ENCODE measurements at regions not wholly inside any gene's neighbourhood (a gene's known extent, or its start where the extent isn't known, plus 50 kb on each side); places are given as distances from the start of the nearest gene placed in this dataset.

GRCh38 chr16:26647870-26648269 lies 418.9 kb upstream of the C16orf82 start:
- H3K27me3 Mint-ChIP-seq (ENCODE audit: insufficient read depth, unreplicated experiment), result no peaks in the 10 kb centered on the region
- no peaks in the 10 kb centered on the region for H3K36me3 Mint-ChIP-seq (ENCODE audit: insufficient read depth, unreplicated experiment)
- no peak overlapping the region for H3K4me3 Mint-ChIP-seq (ENCODE audit: unreplicated experiment)
- H3K4me1 Mint-ChIP-seq (ENCODE audit: insufficient read depth, unreplicated experiment), result no peaks in the 10 kb centered on the region
- no peak overlapping the region for H3K27ac Mint-ChIP-seq (ENCODE audit: low read depth, unreplicated experiment)
- no peak for DNase-seq (ENCODE audit: unreplicated experiment)
- no TSS peak for BruUV-seq (replicated peaks)
- peaks cover 37% of the 10 kb centered on the region for H3K9me3 Mint-ChIP-seq (ENCODE audit: unreplicated experiment)
- ChIA-PET POLR2A (no interaction called here), CTCF (no interaction called here)
- intact Hi-C loops (cut with micrococcal nuclease), result no loop called here
- TF ChIP-seq CTCF (IDR thresholded peaks at IDR 0.05; ENCODE audit: unreplicated experiment), result no peak

- DNase-seq (ENCODE audit: unreplicated experiment), result no peak
- no peaks in the 10 kb centered on the region for H3K36me3 Mint-ChIP-seq (ENCODE audit: insufficient read depth, unreplicated experiment)
- H3K27me3 Mint-ChIP-seq (ENCODE audit: insufficient read depth, unreplicated experiment), result no peaks in the 10 kb centered on the region
- no peak overlapping the region for H3K27ac Mint-ChIP-seq (ENCODE audit: low read depth, unreplicated experiment)
- no peaks in the 10 kb centered on the region for H3K4me1 Mint-ChIP-seq (ENCODE audit: insufficient read depth, unreplicated experiment)
- ChIA-PET POLR2A (no interaction called here), CTCF (no interaction called here)
- H3K9me3 Mint-ChIP-seq (ENCODE audit: unreplicated experiment), result peaks cover 28% of the 10 kb centered on the region
- BruUV-seq (replicated peaks), result no TSS peak
- intact Hi-C loops (cut with micrococcal nuclease), result no loop called here
- H3K4me3 Mint-ChIP-seq (ENCODE audit: unreplicated experiment), result no peak overlapping the region
- no peak for TF ChIP-seq CTCF (IDR thresholded peaks at IDR 0.05; ENCODE audit: unreplicated experiment)
Measured at GRCh38 chr16:26648851-26649250, 417.9 kb upstream of the C16orf82 start.

GRCh38 chr16:26649381-26650045 lies 417.2 kb upstream of the C16orf82 start:
- ChIA-PET POLR2A (no interaction called here), CTCF (no interaction called here)
- H3K27ac Mint-ChIP-seq (ENCODE audit: low read depth, unreplicated experiment), result no peak overlapping the region
- no peaks in the 10 kb centered on the region for H3K4me1 Mint-ChIP-seq (ENCODE audit: insufficient read depth, unreplicated experiment)
- no peak overlapping the region for H3K4me3 Mint-ChIP-seq (ENCODE audit: unreplicated experiment)
- no peaks in the 10 kb centered on the region for H3K36me3 Mint-ChIP-seq (ENCODE audit: insufficient read depth, unreplicated experiment)
- H3K27me3 Mint-ChIP-seq (ENCODE audit: insufficient read depth, unreplicated experiment), result no peaks in the 10 kb centered on the region
- no peak for DNase-seq (ENCODE audit: unreplicated experiment)
- H3K9me3 Mint-ChIP-seq (ENCODE audit: unreplicated experiment), result peaks cover 24% of the 10 kb centered on the region
- intact Hi-C loops (cut with micrococcal nuclease), result no loop called here
- no peak for TF ChIP-seq CTCF (IDR thresholded peaks at IDR 0.05; ENCODE audit: unreplicated experiment)
- no TSS peak for BruUV-seq (replicated peaks)

GRCh38 chr16:26651464-26651863 lies 415.3 kb upstream of the C16orf82 start:
- no peak overlapping the region for H3K4me3 Mint-ChIP-seq (ENCODE audit: unreplicated experiment)
- ChIA-PET POLR2A (no interaction called here), CTCF (no interaction called here)
- H3K4me1 Mint-ChIP-seq (ENCODE audit: insufficient read depth, unreplicated experiment), result no peaks in the 10 kb centered on the region
- intact Hi-C loops (cut with micrococcal nuclease), result no loop called here
- no TSS peak for BruUV-seq (replicated peaks)
- no peak for DNase-seq (ENCODE audit: unreplicated experiment)
- no peak overlapping the region for H3K27ac Mint-ChIP-seq (ENCODE audit: low read depth, unreplicated experiment)
- TF ChIP-seq CTCF (IDR thresholded peaks at IDR 0.05; ENCODE audit: unreplicated experiment), result no peak
- H3K36me3 Mint-ChIP-seq (ENCODE audit: insufficient read depth, unreplicated experiment), result no peaks in the 10 kb centered on the region
- no peaks in the 10 kb centered on the region for H3K27me3 Mint-ChIP-seq (ENCODE audit: insufficient read depth, unreplicated experiment)
- H3K9me3 Mint-ChIP-seq (ENCODE audit: unreplicated experiment), result peaks cover 38% of the 10 kb centered on the region

Measured in MCF 10A (cell line).